ENCODE measurements at regions not wholly inside any gene's neighbourhood (a gene's known extent, or its start where the extent isn't known, plus 50 kb on each side); places are given as distances from the start of the nearest gene placed in this dataset.

DNA sequence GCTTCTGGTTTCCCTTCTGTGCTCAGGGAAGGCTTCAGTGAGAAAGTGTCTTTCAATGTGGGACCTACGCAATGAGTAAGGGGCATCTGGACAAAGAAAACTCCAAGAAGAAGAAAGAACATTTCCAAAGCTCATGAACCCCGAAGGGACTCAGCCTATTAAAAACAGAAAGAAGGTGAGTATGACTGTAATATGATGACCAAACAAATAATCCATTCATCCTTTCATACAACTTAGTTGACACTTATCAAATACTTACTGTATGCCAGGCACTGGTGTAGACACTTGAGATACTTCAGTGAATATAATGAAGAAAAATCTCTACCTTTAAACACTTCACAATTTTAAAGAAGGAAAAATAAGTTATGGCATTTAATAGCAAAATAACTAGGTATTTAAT is 1054.2 kb upstream of the FOXG1 start:
- TF ChIP-seq POLR2A (IDR thresholded peaks at IDR 0.05; ENCODE audit: low read length) = no peak
- no peak for TF ChIP-seq GATA1 (IDR thresholded peaks at IDR 0.05; ENCODE audit: low read depth, low read length)
